NCI-H146 treated with DMSO at 0.1 percent for 48 hours (cell line): ENCODE measurements at regions not wholly inside any gene's neighbourhood (a gene's known extent, or its start where the extent isn't known, plus 50 kb on each side); places are given as distances from the start of the nearest gene placed in this dataset.
"Not testable (repeated sequence)": the region's sequence is repeated elsewhere in the genome, so short reads cannot be mapped to it uniquely, and the experiment has no call there.

Experiments used
- DNase-seq: peaks from one replicate; lab custom pipeline; 2025; ENCODE audit not compliant: unreplicated experiment; lab: John Stamatoyannopoulos, UW

- DNase-seq, result no peak
These were observed 108.2 kb downstream of the NRN1 start for GRCh38 chr6:5898563-5898962.

DNA sequence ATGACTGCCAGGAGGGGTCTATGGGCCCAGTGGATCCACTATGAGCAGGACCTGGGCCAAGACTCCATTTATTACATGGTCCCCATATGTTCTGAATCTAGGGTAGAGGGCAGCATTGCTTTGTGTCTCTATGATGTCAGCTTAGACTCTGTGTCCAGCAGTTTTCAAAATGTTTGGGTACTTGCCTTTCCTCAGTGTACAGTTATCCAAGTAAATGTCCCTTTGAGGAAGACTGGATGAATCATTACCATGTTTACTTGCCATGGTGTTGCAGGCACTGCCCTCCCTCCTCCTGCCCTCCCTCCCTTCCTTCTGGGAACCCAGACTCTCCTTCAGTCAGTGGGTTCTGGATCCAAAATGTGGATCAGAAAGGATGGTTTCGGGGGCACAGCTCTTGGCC, 108.6 kb downstream of the NRN1 start:
- no peak for DNase-seq

DNA sequence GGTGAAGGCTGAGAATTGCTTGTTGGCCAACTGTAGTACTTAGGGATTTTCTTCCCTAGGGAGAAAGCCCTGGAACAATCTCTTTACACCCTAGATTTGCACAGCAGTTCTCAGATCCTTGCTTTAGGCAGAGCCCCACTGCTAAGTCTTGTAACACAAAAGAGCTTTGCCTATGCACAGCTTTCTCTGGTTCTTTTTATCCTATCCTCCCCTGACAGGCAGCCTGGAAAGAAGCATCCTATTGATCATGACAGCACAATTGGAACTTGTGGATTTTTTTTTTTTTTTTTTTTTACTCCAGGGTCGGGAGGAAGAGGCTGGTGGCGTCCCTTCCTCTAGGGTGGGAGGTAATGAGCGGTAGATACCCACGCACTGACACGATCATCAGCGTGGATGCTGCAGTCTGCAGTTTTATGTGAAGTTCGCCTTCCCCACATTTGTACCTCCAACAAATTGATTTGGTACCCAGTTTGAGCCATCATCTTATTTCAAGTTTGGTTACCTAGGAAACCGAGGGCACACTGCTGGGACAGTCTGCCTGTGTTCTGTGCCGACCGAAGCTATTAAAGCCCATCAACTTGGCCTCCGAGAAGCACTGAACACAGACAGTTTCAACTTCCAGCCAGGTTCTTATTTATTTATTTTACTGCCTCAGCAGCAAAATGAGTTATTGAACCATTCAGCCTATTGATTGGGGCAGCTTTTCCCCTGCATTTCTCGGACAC, 110.1 kb downstream of the NRN1 start:
- no peak for DNase-seq

DNA sequence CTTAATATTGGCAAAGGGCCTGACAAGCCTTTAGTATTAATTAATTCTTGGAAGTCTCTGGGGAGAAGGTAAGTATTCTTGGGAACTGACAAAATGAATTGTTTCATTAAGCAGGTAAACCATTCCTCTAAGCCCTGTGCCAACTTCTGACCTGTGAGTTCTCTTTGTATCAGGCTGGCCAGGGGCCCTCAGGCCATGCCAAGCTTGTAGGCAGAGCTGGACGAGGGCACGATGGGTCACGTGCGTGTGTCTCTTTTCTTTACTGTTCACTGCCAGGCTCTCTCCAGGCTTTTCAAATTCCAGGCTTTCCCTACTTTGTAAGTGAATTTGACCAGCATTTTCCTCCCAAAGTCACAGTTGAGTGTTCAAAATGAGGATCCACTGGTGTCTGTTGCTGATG, 112.4 kb downstream of the NRN1 start:
- no peak for DNase-seq

- no peak for DNase-seq
These were observed 113.4 kb downstream of the NRN1 start for GRCh38 chr6:5893295-5893694.

- no peak for DNase-seq
These were observed 114.1 kb downstream of the NRN1 start for GRCh38 chr6:5892669-5893068.

DNA sequence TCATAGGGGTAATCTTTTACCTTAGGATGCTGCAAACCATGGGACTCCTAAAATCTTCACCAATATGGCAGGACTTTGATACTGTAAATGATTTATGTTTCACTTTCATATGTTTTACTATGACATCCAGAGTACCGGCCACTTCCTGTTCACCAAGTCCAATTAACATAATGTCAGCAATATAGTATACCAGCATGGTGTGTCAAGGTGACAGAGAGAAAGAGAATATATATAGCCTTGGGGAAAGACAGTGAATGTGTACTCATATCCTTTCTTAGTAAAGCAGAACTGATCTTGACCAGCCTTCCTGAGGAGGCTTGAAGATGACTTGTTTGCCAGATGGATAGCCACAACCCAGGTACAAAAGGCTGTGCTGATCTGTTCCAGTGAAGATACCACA, 127.9 kb downstream of the NRN1 start:
- no peak for DNase-seq

DNA sequence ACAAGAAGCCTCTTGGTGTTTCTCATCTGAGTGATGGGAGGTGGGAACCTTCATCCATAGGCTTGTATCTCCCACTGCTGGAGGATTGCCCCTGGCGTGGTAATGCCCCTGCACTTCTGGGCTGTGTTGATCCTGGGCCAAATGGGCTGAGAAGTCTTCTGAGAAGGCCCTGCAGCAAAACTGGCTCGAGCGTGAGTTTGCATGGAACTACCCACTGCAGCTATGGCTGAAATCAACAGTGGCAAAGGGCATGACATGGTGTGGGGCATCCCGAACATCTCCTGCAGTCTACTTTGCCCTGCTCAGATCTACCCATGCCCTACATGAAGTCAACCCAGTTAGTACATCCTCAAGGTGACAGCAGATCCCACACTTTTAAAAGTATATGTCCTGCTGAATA, 130.6 kb downstream of the NRN1 start:
- DNase-seq, result no peak

DNA sequence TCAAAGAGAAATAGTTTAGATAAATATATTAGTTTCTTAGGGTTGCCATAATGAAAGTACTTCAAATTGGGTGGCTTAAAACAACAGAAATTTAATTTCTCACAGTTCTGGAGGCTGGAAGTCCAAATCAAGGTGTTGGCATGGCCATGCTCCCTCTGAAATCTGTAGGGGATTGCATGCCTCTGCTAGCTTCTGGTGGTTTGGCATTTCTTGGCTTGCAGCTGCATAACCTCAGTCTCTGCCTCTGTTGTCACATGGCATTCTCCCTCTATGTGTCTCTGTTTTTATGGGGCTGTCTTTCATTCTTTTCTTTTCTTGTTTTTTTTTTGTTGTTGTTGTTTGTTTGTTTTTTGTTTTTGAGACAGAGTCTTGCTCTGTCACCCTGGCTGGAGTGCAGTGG, 132.7 kb downstream of the NRN1 start:
- DNase-seq, result not testable (repeated sequence)

- no peak for DNase-seq
These were observed 135.4 kb downstream of the NRN1 start for GRCh38 chr6:5871296-5871695.

GRCh38 chr6:5869676-5870075, 137.0 kb downstream of the NRN1 start:
- no peak for DNase-seq

- DNase-seq, result no peak
These were observed 137.5 kb downstream of the NRN1 start for GRCh38 chr6:5869261-5869660.

DNA sequence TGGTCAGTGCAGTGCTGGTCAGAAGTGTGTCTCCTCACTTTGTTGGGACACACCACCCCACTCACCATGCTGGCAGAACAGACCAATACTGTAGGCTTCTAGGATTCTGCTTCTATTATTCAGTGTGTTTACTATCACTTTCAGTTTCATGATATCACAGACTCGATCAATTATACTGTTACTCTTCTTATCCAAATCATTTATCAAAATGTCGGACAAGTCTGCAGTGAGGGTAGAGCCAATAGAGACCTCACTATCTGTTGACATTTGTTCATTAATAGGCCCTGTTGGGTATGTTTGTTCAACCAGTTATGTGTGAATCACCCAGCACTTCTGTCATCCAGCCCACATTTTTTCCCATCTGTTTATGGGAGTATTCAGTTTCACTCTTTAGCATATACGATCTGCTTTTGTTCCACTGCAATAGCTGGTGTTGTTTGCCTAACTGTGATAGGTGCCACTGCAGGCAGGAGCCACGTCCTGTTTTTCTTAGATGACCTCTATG, 140.1 kb downstream of the NRN1 start:
- peak; percentile 83 for DNase-seq

DNA sequence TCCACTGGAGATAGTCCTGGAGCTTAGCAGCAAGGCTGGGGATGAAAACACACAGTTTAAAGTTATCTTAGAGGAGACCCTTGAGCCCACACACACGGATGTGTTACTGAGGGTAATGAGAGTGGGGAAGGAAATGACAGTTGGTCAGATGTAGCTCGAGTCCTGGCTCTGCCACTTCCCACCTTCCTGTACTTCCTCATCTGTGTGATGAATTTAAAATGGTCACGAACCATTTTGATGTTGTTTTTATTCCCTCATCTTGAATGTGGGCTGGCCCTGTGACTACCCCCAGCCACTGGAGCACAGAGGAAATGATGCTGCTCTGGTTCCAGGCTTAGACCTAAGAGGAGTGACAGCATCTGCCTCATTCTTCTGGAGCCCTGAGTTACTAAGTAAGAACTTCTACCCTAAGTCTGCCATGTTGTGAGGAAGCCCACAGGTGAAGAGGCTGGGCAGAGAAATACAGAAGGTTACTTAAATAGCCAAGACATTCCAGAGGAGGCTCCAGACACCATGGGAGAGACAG, 141.2 kb downstream of the NRN1 start:
- no peak for DNase-seq

DNA sequence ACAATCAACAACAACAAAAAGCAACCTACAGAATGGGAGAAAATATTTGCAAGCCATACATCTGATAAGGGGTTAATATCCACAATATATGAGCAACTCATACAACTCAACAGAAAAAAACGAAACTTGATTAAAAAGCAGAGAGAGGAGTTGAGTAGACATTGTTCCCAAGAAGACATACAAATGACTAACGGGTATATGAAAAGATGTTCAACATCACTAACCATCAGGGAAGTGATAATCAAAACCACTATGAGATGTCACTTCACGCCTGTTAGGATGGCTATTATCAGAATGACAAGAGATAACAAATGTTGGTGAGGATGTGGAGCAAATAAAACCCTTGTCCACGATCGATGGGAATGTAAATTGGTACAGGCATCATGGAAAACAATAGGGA, 145.9 kb downstream of the NRN1 start:
- DNase-seq, result no peak

GRCh38 chr6:5855787-5856470, 150.8 kb downstream of the NRN1 start:
- no peak for DNase-seq

- no peak for DNase-seq
These were observed 151.8 kb downstream of the NRN1 start for GRCh38 chr6:5854899-5855298.

DNA sequence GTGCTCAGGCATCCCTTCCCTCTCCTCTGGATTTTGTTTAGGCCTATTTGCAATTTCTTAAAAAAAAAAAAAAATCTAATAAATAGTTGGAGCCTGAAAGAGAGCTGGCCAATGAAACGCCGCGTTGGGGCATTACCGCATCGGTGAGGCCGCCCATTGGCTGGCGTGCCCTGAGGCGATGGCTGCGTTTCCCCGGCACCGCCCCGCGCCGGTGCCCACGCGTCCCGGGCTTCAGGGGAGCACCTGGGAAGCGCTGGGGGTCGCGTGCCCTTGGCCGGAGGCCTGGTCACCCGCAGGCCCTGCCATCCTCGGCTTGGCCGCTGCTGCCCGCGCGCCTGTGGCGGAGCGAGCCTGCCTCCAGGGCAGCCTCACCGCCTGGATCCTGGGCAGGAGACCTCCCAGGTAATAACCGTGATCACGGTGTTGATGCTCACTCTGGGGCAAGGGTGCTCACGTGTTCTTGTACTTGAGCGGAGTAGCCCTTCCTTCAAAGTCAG, 155.4 kb downstream of the NRN1 start:
- peak; percentile 36 for DNase-seq

DNA sequence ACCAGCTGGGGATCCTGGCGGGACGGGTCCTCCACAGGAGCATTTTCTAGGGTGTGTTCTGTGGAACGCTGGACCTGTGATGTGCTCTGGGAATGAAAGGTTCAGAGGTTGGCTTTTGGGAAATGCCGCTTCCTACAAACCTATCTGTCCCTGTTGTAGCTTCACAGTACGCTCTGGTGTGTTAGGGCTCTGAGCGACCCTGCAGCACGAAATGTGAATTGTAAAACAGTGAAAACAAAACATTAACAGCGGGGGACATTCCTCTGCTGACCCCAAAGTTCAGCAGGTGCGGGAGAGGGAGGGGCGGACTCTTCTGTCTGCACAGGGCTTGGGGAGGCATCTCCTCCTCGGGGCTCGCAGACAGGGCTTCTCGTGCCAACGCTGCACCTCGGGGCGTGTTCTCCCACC, 155.9 kb downstream of the NRN1 start:
- peak; percentile 36 for DNase-seq

- no peak for DNase-seq
These were observed 159.8 kb downstream of the NRN1 start for GRCh38 chr6:5846889-5847288.

GRCh38 chr6:5846335-5846734, 160.4 kb downstream of the NRN1 start:
- DNase-seq, result no peak

DNA sequence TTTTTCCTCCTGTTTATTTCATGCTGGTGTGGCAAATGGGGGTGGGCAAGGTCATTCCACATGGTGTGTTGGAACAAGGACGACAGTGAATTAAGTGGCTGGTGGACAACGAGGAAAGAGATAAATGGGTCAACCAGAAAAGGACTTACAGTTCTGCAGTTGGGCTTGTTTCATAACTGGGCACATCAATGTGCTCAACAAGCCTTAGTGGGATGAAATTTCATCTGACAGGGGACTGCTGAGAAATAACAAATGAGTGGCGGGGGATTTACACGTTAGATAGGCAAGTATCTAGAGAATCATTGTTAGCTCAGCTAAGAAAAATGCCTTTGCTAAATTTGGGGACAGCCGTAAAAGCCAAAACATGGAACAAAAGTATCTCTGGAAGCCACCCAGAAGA, 163.6 kb downstream of the NRN1 start:
- no peak for DNase-seq
